ENCODE measurements at regions not wholly inside any gene's neighbourhood (a gene's known extent, or its start where the extent isn't known, plus 50 kb on each side); places are given as distances from the start of the nearest gene placed in this dataset.

DNA sequence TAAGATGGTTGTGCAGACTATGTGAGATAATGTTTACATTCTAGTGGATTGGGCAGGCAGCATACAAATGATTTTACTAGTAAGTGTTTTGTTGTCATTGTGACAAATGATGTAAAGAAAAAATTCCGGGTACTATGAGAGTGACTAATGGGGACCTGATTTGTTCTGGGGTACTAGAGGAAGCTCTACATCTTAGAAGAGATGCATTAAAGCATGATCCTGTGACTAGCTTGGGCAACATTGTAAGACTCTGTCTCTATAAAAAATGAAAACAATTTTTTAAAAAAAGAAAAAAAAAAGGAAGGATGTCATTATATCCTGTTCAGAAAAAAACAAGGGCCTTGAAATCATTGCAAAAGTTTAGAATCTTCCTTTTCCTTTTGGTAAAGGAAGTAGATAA is 58.1 kb upstream of the MYRIP start:
- DNase-seq: no peak

DNA sequence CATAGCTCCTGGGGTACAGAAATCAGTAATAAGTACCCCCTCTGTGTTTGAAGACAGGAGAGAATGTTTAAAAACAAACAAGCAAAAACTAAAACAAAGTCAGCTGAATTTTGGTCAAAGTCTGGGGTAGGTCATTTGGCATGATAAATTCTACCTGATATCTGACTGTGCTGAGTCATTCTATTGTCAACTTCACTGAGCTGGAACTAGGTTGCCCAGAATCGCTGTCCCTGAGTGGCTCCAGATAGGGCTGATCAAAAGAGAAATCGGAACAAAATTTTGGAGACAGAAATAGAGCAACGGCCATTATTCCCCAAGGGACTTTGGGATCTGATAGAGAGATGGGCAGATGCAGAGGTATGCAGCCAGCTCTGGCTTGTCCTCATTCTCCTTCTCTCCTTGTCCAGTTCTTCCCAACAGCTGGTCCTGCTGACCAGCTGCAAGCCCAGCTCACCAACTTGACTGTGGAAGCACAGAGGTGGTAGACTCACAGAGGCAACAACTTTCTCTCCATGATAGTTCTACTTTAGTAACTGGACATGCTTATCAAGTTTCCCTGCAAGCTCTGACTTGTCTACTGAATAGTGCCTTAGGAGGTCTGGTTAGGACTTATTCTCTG is 57.3 kb upstream of the MYRIP start:
- no peak for DNase-seq

DNA sequence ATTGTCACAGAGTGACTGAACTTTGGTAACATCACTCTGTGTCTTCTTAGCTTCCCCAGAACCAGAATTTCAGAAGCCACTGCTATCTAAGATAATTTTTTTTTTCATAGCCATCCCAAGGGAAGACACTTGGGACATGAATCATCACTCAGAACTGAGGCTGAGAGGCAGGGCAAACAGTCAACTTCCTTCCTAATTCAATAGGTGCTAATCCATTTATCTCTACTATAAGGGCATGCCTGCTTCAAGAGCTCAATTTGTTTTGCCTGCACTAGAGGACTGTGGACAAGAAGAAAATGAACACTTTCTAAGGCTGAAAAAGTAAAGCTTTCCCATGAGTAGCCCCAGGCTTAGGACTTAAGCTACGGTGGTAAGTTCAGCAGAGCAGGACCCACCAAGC is 56.7 kb upstream of the MYRIP start:
- no peak for DNase-seq

DNA sequence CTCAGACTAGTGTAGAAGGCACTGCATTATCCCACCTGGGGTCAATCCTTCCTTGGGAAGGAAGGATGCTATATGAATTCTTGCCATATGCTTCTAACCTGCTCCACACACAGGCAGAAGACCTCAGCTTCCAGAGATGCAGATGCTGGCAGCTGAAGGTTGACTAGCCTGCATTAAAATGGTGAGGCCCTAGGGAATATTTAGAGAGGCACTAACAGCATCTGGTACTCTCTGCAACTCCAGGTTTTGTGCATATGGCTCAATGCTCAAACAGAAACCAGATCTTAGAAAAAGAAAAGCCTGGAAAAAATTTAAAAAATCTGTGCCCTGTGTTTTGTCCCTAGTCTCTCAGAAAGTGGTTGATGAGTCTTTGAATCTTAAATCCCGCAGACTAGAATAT is 56.0 kb upstream of the MYRIP start:
- no peak for DNase-seq

DNA sequence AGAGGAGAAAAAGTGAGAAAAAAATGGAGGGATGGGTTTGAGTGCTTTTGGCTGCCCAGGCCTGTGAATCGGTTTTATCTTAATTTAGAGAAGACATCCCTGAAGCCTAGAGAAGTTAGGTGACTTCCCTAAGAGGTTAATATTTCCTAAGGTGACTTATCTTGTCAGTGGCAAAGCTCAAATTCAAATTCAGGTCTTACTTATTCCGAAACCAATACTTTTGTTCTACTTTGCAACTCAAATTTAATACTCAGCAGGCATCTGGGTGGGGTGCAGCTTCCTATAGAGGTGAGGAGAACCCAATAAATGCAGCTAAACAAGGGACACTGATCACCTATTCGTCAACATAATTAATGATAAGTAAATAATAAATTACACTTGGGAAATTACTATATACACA is 54.9 kb upstream of the MYRIP start:
- DNase-seq: no peak

DNA sequence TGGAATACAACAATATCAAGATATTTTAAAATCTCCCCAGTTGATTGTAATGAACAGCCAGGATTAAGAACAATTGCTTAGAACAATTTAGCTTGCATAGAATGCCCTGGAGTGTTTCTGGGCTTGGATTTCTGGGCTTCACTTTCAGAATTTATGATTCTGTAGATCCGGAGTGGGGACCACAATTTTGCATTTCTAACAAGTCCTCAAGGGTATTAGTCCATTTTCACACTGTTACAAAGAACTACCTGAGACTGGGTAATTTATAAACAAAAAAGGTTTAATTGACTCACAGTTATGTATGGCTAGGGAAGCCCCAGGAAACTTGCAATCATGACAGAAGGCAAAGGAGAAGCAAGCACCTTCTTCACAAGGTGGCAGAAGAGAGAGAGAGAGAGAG is 54.3 kb upstream of the MYRIP start:
- DNase-seq: no peak

DNA sequence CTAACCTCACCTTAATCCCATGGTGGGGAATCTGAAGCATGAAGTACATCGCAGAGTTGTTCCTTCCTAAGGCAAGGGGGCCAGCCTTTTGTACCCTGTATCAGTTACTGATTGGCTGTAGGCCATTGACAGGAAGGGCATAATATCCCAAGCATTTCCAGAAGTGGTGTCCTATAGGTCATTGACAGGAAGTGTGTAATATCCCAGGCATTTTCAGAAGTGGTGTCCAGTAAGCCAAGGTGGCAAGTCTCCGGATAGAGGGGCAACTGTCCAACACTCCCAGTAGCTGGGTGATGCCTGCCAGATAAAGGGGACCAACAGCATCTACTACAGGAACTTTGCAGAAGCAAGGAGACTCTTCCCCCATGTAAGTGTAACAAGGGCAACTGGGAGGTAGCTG is 52.1 kb upstream of the MYRIP start:
- no peak for DNase-seq
